HepG2 (cell line): ENCODE measurements at regions not wholly inside any gene's neighbourhood (a gene's known extent, or its start where the extent isn't known, plus 50 kb on each side); places are given as distances from the start of the nearest gene placed in this dataset.

Source experiments
- ATAC-seq: fragments of 200-7000 bp; cut with Tn5 transposase; 3 replicates; pipeline ENCODE4 v1.9.1; 2020; ENCODE audit warnings: mild to moderate bottlenecking, moderate library complexity
- BruUV-seq: library from RNA; stranded (reverse); fragments of 400-500 nt; replicated peaks from 2 replicates; lab custom pipeline; 2021; lab: Mats Ljungman, UMichigan
- CTCF ChIA-PET: fragments of 300-600 bp; formaldehyde crosslinking; extraction: SDS; loops from one replicate; lab custom pipeline; 2021; ENCODE audit warnings: low total read pairs, inconsistent platforms, low intra/inter-chr PET ratio; lab: Yijun Ruan, JAX
- POLR2A ChIA-PET: fragments of 350-600 bp; sonication (Branson Sonifier 250); formaldehyde crosslinking; loops from one replicate; lab custom pipeline; 2020; ENCODE audit warnings: antibody characterized with exemption, inconsistent platforms; lab: Yijun Ruan, JAX
- DNase-seq: peaks from one replicate; pipeline ENCODE4 v3.0.0-alpha.2; 2015; ENCODE audit warnings: low spot score
- FAIRE-seq: peaks from 3 replicates; lab custom pipeline; 2011; peaks lifted over from hg19 to GRCh38; lab: Jason Lieb, UNC
- H2AFZ ChIP-seq: one replicate; pipeline ENCODE4 v1.6.1; 2011; ENCODE audit warnings: low read length, inconsistent platforms
- H3K27ac ChIP-seq: fragments of 300-600 bp; 3 replicates; pipeline ENCODE4 v1.8.0; 2011; ENCODE audit warnings: mixed run types, mild to moderate bottlenecking, mixed read lengths, low read length, inconsistent platforms; ENCODE audit not compliant: insufficient read depth; ENCODE audit errors: extremely low read length
- H3K27me3 ChIP-seq, 2 experiments: fragments of 200-600 bp in 1 of 2; 2 replicates in 1 of 2; 3 replicates in 1 of 2; pipeline versions ENCODE4 v1.6.0 to v1.8.0; 2011; ENCODE audit warnings: low read length in 2 of 2, mild to moderate bottlenecking in 2 of 2, moderate library complexity in 2 of 2, inconsistent platforms in 1 of 2; ENCODE audit not compliant: insufficient read depth in 2 of 2, control insufficient read depth in 1 of 2
- H3K36me3 ChIP-seq, 2 experiments: fragments of 200-600 bp in 1 of 2; replicated peaks in 1 of 2; 2 replicates in 1 of 2; 3 replicates in 1 of 2; pipeline versions ENCODE4 v1.5.1 to v1.8.0; 2011; ENCODE audit warnings: low read length in 2 of 2, inconsistent platforms in 1 of 2; ENCODE audit not compliant: insufficient read depth in 2 of 2, control insufficient read depth in 1 of 2
- H3K4me1 ChIP-seq: 2 replicates; pipeline ENCODE4 v1.5.1; 2012; ENCODE audit warnings: low read length, inconsistent platforms; ENCODE audit not compliant: insufficient read depth
- H3K4me2 ChIP-seq: 2 replicates; pipeline ENCODE4 v1.6.0; 2011; ENCODE audit warnings: low read depth, low read length, inconsistent platforms
- H3K4me3 ChIP-seq, 3 experiments: fragments of 200-600 bp in 1 of 3; sonication (generic), shearing (Covaris generic) in 1 of 3; replicated peaks in 1 of 3; 2 replicates each; pipeline ENCODE4 v1.5.1; 2011 to 2016; ENCODE audit warnings: low read length in 3 of 3, inconsistent platforms in 2 of 3, low read depth in 2 of 3, mild to moderate bottlenecking in 2 of 3, control low read depth in 1 of 3, mixed read lengths in 1 of 3; ENCODE audit not compliant: insufficient read depth in 1 of 3
- H3K79me2 ChIP-seq: one replicate; pipeline ENCODE4 v1.6.1; 2011; ENCODE audit warnings: low read length, inconsistent platforms; ENCODE audit not compliant: insufficient read depth
- H3K9ac ChIP-seq: 2 replicates; pipeline ENCODE4 v1.6.0; 2011; ENCODE audit warnings: mild to moderate bottlenecking, low read depth, low read length, inconsistent platforms; ENCODE audit not compliant: insufficient read depth
- H3K9me3 ChIP-seq: 2 replicates; pipeline ENCODE4 v1.5.1; 2012; ENCODE audit warnings: mild to moderate bottlenecking, low read length
- H4K20me1 ChIP-seq: 2 replicates; pipeline ENCODE4 v1.6.0; 2011; ENCODE audit warnings: inconsistent platforms, mild to moderate bottlenecking, low read length, moderate library complexity; ENCODE audit not compliant: insufficient read depth
- EEA1 ChIP-seq: sonication (generic); formaldehyde crosslinking; IDR thresholded peaks from 2 replicates; pipeline ENCODE4 v1.5.1; 2020; ENCODE audit warnings: mild to moderate bottlenecking, missing genetic modification reagents, borderline replicate concordance
- HMG20B ChIP-seq: conservative IDR thresholded peaks from 2 replicates; pipeline ENCODE4 v1.6.1; 2016; ENCODE audit warnings: missing genetic modification reagents, missing compliant biosample characterization
- MAFK ChIP-seq, 2 experiments: IDR thresholded peaks in 1 of 2; conservative IDR thresholded peaks in 1 of 2; 2 replicates each; pipeline ENCODE4 v1.6.1; 2011; ENCODE audit warnings: improper control_type of control experiment in 2 of 2, low read length in 2 of 2
- MATR3 ChIP-seq: sonication (generic); formaldehyde crosslinking; IDR thresholded peaks from 2 replicates; pipeline ENCODE4 v1.4.0; 2020; ENCODE audit warnings: missing genetic modification reagents
- RORA ChIP-seq: sonication (generic); formaldehyde crosslinking; IDR thresholded peaks from 2 replicates; pipeline ENCODE4 v1.5.0; 2020; ENCODE audit warnings: mild to moderate bottlenecking, missing genetic modification reagents, moderate library complexity
- SNAPC2 ChIP-seq: sonication (generic); formaldehyde crosslinking; IDR thresholded peaks from 2 replicates; pipeline ENCODE4 v1.8.1; 2022; ENCODE audit warnings: mild to moderate bottlenecking, missing genetic modification reagents
- SOX13 ChIP-seq, 3 experiments: fragments of 450-650 bp in 1 of 3; sonication (generic) in 1 of 3; formaldehyde crosslinking in 1 of 3; IDR thresholded peaks in 2 of 3; conservative IDR thresholded peaks in 1 of 3; 2 replicates each; pipeline versions ENCODE4 v1.5.0 to v1.6.1; 2016 to 2020; ENCODE audit warnings: antibody characterized with exemption in 1 of 3, mild to moderate bottlenecking in 1 of 3, missing compliant biosample characterization in 1 of 3, missing genetic modification reagents in 1 of 3, moderate library complexity in 1 of 3
- STAG1 ChIP-seq: sonication (generic); formaldehyde crosslinking; IDR thresholded peaks from 2 replicates; pipeline ENCODE4 v1.4.0; 2020; ENCODE audit warnings: missing genetic modification reagents
- ZNF136 ChIP-seq: sonication (generic); formaldehyde crosslinking; IDR thresholded peaks from 2 replicates; pipeline ENCODE4 v1.8.1; 2022; ENCODE audit warnings: low read depth, mild to moderate bottlenecking, moderate library complexity, missing genetic modification reagents
- ZNF382 ChIP-seq: sonication (generic); formaldehyde crosslinking; IDR thresholded peaks from 2 replicates; pipeline ENCODE4 v1.5.0; 2020; ENCODE audit warnings: missing genetic modification reagents, mild to moderate bottlenecking, borderline replicate concordance
- WGBS: methylation state at CpG from one replicate; pipeline ENCODE4 v1.1.6; 2017; ENCODE audit warnings: low lambda C conversion rate; 5-methylcytosine and 5-hydroxymethylcytosine counted together
- in situ Hi-C: cut with HindIII; loops from 2 replicates; pipeline ENCODE4 v1.10.0; 2017; ENCODE audit warnings: low pct_unique_long_range_greater_than_20kb; ENCODE audit not compliant: extremely low pct_ligation_motif_present
- intact Hi-C: fragments of 100-400 bp; cut with micrococcal nuclease; formaldehyde crosslinking; loops from one replicate; pipeline ENCODE4 v1.10.0; 2022; ENCODE audit not compliant: unreplicated experiment
- TF ChIP-seq, protein P1 (sequence below): sonication (generic); formaldehyde crosslinking; IDR thresholded peaks from 2 replicates; pipeline ENCODE4 v1.5.0; 2020; ENCODE audit warnings: mild to moderate bottlenecking, missing genetic modification reagents, borderline replicate concordance
- TF ChIP-seq, protein P2 (sequence below): sonication (generic); formaldehyde crosslinking; IDR thresholded peaks from 2 replicates; pipeline ENCODE4 v1.5.0; 2020; ENCODE audit warnings: missing genetic modification reagents, mild to moderate bottlenecking, borderline replicate concordance
- TF ChIP-seq, protein P3 (sequence below): sonication (generic); formaldehyde crosslinking; IDR thresholded peaks from 2 replicates; pipeline ENCODE4 v1.4.0; 2020; ENCODE audit warnings: missing genetic modification reagents

DNA sequence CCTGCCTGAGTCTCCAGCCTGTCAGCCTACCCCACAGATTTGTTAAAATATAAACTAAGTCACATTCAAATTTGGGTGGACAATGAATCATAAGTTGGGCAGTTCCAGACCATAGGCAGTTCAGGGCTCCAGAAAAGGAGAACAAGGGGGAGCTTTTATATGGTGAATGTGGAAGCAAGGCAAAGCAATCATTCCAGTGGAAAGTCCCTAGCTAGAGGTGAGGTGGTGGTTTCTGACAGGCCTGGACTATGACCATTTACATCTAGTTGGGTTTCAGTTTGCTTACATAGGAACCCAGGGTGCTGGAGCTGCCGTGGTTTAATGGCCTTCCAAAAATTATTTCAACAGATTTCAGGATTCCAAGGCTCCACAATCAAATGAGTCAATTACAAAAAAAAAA is 207.3 kb downstream of the AEBP2 start (continued):
- TF ChIP-seq, protein P1, sequence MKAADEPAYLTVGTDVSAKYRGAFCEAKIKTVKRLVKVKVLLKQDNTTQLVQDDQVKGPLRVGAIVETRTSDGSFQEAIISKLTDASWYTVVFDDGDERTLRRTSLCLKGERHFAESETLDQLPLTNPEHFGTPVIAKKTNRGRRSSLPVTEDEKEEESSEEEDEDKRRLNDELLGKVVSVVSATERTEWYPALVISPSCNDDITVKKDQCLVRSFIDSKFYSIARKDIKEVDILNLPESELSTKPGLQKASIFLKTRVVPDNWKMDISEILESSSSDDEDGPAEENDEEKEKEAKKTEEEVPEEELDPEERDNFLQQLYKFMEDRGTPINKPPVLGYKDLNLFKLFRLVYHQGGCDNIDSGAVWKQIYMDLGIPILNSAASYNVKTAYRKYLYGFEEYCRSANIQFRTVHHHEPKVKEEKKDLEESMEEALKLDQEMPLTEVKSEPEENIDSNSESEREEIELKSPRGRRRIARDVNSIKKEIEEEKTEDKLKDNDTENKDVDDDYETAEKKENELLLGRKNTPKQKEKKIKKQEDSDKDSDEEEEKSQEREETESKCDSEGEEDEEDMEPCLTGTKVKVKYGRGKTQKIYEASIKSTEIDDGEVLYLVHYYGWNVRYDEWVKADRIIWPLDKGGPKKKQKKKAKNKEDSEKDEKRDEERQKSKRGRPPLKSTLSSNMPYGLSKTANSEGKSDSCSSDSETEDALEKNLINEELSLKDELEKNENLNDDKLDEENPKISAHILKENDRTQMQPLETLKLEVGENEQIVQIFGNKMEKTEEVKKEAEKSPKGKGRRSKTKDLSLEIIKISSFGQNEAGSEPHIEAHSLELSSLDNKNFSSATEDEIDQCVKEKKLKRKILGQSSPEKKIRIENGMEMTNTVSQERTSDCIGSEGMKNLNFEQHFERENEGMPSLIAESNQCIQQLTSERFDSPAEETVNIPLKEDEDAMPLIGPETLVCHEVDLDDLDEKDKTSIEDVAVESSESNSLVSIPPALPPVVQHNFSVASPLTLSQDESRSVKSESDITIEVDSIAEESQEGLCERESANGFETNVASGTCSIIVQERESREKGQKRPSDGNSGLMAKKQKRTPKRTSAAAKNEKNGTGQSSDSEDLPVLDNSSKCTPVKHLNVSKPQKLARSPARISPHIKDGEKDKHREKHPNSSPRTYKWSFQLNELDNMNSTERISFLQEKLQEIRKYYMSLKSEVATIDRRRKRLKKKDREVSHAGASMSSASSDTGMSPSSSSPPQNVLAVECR (CRISPR knock-in tag), result no peak
- TF ChIP-seq ZNF136 (CRISPR knock-in tag) (no peak), SNAPC2 (CRISPR knock-in tag) (no peak), MATR3 (no peak), SOX13 (IDR thresholded peaks at IDR 0.05) (no peak), SOX13 (CRISPR knock-in tag; conservative IDR thresholded peaks at IDR 0.05 in 1 of 2, IDR thresholded peaks at IDR 0.05 in 1 of 2) (no peak)

GRCh38 chr12:19647806-19648556 is 208.7 kb downstream of the AEBP2 start:
- 27% methylated on average over 8 of the region's 8 CpGs for WGBS
- in situ Hi-C loops, result no loop called here

More at GRCh38 chr12:19647806-19648556, 208.7 kb downstream of the AEBP2 start:
- no peaks in the 10 kb centered on the region for H3K9me3 ChIP-seq
- H3K4me2 ChIP-seq, result no peak overlapping the region
- no peaks in the 10 kb centered on the region for H3K79me2 ChIP-seq
- intact Hi-C loops, result no loop called here
- no peak for TF ChIP-seq RORA (CRISPR knock-in tag)
- no peak for TF ChIP-seq ZNF382 (CRISPR knock-in tag)
- no peak for TF ChIP-seq MAFK (conservative IDR thresholded peaks at IDR 0.05 in 1 of 2, IDR thresholded peaks at IDR 0.05 in 1 of 2; ENCODE audit: low read length in 2 of 2)
- no peak for TF ChIP-seq EEA1
- TF ChIP-seq HMG20B (CRISPR knock-in tag), result no peak
- TF ChIP-seq, protein P2, sequence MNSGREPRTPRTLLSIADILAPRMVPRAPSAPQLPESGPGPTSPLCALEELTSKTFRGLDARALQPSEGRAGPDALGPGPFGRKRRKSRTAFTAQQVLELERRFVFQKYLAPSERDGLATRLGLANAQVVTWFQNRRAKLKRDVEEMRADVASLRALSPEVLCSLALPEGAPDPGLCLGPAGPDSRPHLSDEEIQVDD (CRISPR knock-in tag), result no peak
- TF ChIP-seq, protein P3, sequence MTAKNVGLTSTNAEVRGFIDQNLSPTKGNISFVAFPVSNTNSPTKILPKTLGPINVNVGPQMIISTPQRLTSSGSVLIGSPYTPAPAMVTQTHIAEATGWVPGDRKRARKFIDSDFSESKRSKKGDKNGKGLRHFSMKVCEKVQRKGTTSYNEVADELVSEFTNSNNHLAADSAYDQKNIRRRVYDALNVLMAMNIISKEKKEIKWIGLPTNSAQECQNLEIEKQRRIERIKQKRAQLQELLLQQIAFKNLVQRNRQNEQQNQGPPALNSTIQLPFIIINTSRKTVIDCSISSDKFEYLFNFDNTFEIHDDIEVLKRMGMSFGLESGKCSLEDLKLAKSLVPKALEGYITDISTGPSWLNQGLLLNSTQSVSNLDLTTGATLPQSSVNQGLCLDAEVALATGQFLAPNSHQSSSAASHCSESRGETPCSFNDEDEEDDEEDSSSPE (CRISPR knock-in tag), result no peak
- TF ChIP-seq STAG1 (CRISPR knock-in tag), result no peak
- ChIA-PET POLR2A (no interaction called here), CTCF (no interaction called here)
- no peak overlapping the region for H3K27ac ChIP-seq
- no peak overlapping the region for H2AFZ ChIP-seq
- H3K9ac ChIP-seq, result no peak overlapping the region
- DNase-seq, result no peak
- H3K4me1 ChIP-seq, result no peaks in the 10 kb centered on the region
- H3K36me3 ChIP-seq, result no peaks in the 10 kb centered on the region
- ATAC-seq, result no peak
- no peaks in the 10 kb centered on the region for H4K20me1 ChIP-seq
- no TSS peak for BruUV-seq
- FAIRE-seq, result no peak
- no peak overlapping the region for H3K4me3 ChIP-seq
- H3K27me3 ChIP-seq, result no peaks in the 10 kb centered on the region
